H1 (cell line): ENCODE measurements at regions not wholly inside any gene's neighbourhood (a gene's known extent, or its start where the extent isn't known, plus 50 kb on each side); places are given as distances from the start of the nearest gene placed in this dataset.

Experiments used
- CBX5 ChIP-seq: fragments of 300-800, 300-1000 bp; sonication (generic); IDR thresholded peaks from 2 replicates; pipeline ENCODE4 v1.7.1; 2016; ENCODE audit warnings: antibody characterized with exemption, low read length, low read depth
- CBX8 ChIP-seq: fragments of 300-800, 300-1000 bp; sonication (generic); IDR thresholded peaks from 2 replicates; pipeline ENCODE4 v1.7.1; 2016; ENCODE audit warnings: low read depth, low read length, borderline replicate concordance
- EGR1 ChIP-seq: IDR thresholded peaks from 2 replicates; pipeline ENCODE4 v1.6.1; 2011; ENCODE audit warnings: low read depth, low read length, borderline replicate concordance
- JUN ChIP-seq: IDR thresholded peaks from 2 replicates; pipeline ENCODE4 v1.6.1; 2011; ENCODE audit warnings: low read depth, mild to moderate bottlenecking, improper control_type of control experiment, low read length
- JUND ChIP-seq: IDR thresholded peaks from 2 replicates; pipeline ENCODE4 v1.6.1; 2011; ENCODE audit warnings: mild to moderate bottlenecking, improper control_type of control experiment, low read length
- KDM4A ChIP-seq: IDR thresholded peaks from one replicate; pipeline ENCODE4 v1.7.1; 2012; ENCODE audit warnings: low read depth, mild to moderate bottlenecking, moderate library complexity, low read length, inconsistent platforms; ENCODE audit not compliant: severe bottlenecking
- MAX ChIP-seq: IDR thresholded peaks from 2 replicates; pipeline ENCODE4 v1.6.1; 2012; ENCODE audit warnings: inconsistent platforms
- SIX5 ChIP-seq: IDR thresholded peaks from 2 replicates; pipeline ENCODE4 v1.6.1; 2011; ENCODE audit warnings: mild to moderate bottlenecking, low read depth, low read length

GRCh38 chr2:136306836-136307235, 188.9 kb upstream of the CXCR4 start (continued):
- no peak for TF ChIP-seq SIX5
- no peak for TF ChIP-seq JUN
- no peak for TF ChIP-seq MAX
- TF ChIP-seq CBX5: no peak
- no peak for TF ChIP-seq JUND
- no peak for TF ChIP-seq EGR1
- TF ChIP-seq CBX8: no peak
- no peak for TF ChIP-seq KDM4A
